HG03575 (cell line): ENCODE measurements at regions not wholly inside any gene's neighbourhood (a gene's known extent, or its start where the extent isn't known, plus 50 kb on each side); places are given as distances from the start of the nearest gene placed in this dataset.

Experiments
- ATAC-seq: cut with Tn5 transposase; IDR thresholded peaks from one replicate; pipeline ENCODE4 v1.9.1; 2021; ENCODE audit not compliant: unreplicated experiment, insufficient number of reproducible peaks, low FRiP score; ENCODE audit errors: extremely low read depth

DNA sequence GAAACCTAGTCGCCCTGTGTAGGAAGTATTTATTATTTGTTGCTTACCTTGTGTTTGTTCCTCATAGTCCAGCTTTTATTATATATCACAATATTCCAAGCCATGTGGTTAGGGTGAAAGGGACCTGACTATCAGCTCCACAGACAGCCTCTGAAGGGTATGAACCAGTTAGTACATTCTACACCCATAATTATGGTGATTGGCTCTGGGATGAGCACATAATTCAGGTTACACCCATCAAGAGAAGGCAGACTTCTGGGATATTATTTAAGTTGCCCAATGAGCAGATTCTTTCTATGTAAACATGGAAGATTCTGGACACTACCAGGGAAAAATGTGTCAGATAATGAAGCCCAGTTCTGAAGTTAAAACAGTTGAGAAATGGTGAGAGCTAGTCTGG lies 168.0 kb downstream of the KIF4B start:
- ATAC-seq = no peak

DNA sequence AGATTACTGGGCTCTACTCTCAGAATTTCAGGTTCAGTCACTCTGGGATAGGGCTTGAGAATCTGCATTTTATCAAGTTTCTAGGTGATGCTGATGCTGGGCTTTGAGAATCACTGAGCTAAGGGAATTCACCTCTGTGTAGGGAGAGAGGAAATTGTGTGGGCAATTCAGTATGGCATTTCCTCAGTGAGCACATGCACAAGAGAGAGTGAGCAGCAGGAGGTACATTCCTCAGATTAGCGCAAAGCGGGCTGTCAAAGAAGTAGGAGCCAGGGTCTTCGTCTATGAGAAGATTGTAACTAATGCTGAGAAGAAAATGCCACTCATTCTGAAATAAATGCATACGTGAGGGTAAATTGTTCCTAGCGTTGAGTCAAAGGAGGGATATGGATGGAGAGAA lies 175.9 kb downstream of the KIF4B start:
- no peak for ATAC-seq

DNA sequence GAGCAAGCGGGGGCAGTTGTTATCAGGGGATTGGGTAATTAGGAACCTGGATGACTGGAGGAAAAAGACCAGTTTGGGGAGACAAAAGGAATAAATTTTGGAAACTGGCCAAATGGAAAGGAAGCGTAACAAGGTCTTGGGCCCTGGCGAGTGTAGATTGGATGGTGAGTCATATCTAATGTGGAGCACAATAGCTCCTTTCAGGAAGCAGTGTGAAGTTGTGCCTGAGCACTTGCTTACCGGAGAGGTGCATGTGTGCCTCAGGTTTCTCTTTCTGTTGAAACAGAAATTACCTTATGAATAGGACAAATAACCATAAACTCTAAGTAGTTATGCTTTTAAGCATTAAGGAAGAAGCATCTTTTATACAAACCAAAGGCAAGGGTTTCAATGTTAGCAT lies 176.4 kb downstream of the KIF4B start:
- no peak for ATAC-seq

DNA sequence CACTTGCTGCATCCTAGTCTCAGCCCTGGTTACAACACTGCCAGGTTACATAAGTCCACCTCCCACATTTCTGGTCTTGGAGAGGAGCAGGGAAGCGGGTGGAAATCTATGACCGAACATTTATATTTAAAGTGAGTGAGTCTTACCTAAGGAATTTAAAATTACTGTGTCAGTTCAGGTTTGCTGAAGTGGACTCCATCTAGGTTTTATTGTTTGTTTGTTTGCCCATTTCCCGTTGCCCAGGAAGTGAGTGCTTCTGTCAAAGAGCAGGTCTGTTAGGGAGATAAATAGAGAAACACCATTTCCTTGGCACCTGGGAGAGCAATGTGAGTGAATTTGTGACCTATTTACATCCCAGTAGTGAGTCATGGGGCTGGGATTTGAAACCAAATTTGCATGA lies 179.5 kb downstream of the KIF4B start:
- ATAC-seq = no peak

DNA sequence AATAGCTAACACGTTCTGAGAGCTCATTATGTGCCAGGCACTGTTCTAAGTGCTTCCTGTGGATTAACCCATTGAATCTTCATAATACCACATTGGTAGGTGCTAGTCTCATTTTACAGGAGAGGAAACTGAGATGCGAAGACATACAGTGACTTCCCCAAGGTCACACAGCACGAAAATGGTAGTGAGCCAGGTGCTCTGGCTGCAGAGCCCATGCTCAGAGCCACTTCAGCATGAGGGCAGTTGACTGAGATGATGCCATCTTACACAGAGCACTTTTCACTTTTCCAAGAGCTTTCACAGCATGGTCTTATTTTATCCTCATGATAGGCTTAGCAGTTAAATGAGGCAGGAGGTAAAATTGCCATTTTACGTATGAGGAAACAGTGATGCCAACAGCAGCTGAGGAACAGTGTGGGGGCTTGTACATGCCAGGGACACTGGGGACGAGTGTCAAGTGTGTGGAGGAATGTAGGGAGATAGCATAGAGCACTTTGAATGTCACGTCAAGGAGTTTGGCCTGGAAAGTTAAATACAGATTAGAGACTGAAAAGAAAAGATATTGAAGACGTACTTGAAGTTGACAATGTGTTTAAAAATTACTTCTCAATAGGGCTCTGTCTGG lies 180.0 kb downstream of the KIF4B start:
- no peak for ATAC-seq

DNA sequence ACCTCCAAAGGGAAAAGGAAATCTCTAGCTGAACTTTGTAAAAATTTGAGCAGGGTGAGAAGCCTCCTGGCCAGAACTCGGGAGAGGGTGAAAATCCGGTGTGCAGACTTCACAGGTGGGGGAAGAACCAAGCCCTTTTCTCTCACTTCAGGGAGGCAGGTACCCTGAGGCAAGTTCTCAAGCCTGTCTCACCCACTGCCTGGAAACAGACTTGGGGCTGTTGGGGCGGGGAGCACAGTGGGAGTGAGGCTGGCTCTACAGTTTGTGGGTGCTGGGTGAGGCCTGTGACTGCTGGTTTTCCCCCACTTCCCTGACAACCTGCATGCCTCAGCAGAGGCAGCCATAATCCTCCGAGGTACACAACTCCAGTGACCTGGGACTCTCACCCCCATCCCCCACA lies 187.1 kb downstream of the KIF4B start:
- ATAC-seq = no peak

DNA sequence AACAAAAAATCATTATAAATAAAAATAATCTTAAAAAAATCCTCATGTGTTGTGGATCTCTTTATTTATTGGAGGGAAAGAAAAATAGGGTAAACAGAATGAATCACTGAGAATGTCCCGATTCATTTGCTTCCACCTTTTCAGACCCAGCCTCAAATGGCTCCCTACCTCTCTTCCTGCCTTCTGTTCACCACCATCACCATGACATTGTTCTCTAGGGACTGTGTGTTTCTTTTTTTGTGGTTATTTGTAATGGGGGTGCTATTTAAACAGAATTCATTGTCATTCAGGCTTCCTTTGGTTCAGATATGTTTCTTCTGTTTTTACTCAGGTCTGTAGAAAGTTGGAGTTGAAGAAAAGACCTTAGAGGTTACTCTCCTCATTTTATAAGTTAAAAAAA lies 198.2 kb downstream of the KIF4B start:
- no peak for ATAC-seq

DNA sequence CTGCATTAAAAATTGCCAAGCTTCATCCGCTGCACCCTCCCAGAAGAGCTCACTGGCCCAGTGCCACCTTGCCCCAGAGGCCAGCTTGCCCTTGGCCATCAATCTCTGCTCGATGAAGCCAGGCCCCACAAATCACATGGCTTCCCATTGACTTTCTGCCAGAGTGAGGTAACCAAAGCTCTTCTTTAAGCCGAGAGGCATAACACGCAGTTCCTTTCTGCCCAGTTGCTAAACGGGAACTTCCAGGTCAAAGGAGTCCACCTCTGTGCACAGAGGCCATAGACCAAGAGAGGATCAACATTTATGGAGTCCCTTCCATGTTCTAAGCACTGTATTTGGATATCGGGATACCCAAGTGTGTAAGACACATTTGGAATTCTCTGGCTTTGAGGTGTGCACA lies 208.8 kb downstream of the KIF4B start:
- no peak for ATAC-seq

DNA sequence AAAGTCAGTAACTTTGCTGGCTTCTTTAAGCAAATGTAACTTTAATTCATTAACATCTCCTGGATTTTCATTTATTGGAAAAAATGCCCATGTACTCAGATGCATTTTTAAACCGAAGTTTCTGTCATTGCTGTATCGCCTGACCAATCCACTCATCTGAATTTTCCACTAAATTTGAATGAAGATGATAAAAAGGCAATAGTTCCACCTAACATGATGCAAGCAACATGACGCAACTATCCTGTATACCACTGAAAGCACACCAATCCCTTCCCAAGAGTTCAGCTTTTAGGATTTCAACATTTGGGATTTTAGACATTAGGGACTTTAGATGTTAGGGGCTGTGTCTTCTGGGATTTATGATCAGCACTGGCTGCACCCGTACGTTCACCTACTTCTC lies 215.6 kb downstream of the KIF4B start:
- no peak for ATAC-seq

DNA sequence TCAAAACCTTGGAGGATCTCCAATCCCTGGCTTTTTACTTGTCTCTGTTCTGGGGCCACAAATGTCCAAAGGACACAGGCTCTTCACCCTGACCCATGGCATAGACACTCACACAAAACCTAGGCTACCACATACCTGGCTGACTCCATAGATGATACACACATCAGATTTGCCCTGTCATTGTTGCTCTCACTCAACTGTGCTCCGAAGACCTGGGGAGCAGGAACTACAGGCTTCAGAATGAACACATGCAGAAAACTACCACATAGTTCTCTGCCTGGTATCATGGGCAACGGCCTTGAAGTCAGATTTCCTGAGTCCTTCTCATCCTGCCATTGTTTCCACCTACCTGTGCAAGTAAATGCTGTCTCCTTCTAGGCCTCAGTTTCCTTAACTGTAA lies 226.2 kb downstream of the KIF4B start:
- no peak for ATAC-seq

DNA sequence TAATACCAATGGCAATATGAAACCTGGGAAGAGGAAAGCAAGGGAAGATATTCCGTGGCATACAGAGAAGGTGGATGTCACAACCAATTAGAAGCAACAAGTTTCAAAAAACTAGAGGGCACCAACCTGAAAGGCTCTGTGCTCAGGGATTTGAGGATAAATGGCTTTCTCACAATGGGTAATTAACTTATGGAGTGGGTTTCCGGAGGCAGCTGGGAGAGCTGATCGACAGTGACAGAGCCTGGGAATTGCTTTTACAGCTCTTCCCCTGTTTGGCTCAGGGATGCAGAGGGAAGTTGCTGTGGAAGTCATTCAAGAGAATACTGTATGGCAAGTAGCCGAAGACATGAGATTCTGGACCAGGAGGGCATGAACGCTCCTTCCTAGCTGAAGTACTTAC lies 237.0 kb downstream of the KIF4B start:
- no peak for ATAC-seq

DNA sequence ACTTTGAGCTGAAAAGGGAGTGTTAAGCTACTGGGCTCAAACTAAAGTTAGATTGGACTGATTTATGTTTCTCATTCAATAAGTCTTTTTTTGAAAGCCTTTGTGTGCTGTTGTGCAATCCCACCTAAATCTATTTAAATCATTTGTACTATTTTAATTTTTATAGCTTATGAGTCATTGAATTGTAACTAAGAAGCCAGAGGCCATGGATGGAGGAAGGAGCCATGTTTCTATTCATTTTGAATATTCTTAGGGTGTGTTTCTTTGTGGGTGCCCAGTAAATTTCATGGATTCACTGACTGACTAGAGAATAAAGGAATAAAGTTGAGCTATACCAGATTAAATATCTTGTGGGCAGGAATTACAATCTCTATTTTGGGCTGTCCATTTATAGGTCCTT lies 238.5 kb downstream of the KIF4B start:
- ATAC-seq = no peak

DNA sequence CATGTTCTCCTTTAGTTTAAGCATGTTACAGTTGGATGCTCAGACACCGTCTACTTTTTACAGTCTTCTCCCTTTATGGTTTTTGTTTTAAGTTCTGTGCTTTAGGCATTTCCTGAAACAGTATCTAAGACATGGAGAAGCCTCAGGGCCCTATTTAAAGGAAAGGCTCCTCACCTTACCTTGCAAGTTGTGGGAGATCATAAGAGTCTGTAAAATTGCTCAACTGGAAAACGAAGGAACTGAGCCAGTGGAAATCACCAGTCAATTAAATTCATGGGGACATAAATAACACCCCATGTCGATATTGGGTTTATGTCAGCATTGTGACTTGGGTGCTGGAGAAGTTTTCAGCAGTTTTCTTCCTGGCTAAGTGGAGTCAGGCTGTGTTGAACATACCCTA lies 239.2 kb downstream of the KIF4B start:
- ATAC-seq = no peak

DNA sequence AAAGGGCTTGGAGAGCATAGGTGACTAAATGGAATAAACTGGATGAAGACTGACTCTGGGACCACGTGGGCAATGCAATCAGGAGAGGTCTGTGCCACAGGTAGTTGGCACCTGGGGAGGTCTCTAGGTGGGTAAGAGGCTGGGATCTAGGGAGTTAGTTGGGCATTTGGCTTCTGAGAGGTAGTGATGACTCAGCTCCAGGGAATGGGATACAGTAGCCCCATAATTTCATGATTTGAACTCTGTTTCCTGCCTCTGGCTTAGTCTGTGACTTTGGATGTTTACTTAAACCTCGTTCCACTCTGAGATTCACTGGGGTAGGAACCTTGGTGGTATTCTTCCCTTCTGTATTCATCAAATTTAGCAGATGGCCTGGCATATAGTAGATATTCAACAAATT lies 240.8 kb downstream of the KIF4B start:
- ATAC-seq = no peak

DNA sequence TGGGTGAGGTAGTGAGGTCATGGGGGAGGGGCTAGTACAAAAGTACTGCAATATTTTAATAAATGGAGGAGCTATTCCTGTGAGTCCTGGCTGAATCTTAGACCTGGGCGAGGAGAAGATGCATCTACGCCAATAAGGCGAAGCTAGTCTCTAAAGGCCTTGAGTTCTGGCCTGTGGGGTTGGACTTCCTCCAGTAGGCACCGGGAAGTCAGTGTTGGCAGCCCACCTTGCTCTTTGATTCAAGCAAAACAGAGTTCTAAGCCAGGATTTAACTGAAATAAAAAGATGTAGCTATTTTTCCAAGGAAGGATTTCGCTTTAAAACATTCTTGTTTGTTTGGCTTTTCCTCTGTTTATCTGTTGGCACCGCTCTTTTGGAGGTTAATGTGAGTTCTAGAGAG lies 244.6 kb downstream of the KIF4B start:
- ATAC-seq = no peak

DNA sequence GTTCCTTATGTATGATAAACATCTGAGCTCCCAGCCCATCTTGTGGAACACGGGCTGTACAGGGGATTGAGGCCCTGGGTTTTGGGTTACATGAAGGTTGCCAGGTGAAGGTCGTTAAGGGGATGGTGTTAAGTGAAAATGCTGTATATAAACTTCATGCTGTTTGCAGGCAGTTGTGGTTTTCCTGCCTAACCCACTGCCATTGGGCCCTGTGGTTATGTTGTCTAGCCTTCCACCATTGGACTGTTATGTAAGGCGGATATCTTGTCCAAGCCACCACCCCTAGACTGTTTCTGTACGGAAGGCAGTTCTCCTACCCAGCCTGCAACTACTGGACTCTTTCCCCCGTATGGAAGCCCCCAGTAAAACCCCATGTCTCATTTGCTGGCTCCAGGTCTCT lies 246.1 kb downstream of the KIF4B start:
- no peak for ATAC-seq

DNA sequence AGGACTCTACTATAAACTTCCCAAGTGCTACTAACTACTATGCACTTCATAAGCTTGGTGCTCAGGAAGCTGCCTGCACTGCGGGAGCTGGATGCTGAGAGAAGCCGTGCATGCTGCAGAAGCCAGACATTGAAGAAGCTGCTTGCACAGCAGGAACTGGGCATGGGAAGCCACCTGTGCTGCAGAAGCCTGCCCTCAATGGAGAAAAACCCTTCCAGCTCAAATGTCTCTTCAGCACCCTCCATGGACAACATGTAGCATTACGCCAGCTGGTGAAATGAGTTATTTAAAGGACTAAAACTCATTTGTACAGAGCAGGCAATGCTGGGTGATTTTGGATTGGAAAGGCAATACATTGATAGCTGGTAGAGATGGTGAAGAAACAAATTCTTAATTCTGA lies 247.2 kb downstream of the KIF4B start:
- ATAC-seq = no peak

DNA sequence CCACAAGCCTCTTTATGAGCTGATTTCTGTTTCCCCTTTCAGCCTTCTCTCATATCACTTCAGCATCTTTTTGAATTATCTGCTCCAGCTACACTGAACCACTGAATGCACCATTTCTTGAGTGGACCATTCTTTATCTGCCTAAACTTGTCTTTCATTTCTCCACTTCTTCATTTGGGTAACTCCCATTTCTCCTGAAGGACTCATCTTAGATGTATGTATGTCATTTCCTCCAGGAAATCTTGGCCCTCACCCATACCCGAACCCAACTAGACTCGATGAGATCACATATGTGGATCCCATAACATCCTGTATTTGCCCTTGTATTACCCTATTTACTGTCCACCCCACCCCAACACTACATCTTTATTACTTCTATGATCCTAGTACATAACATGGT lies 249.8 kb downstream of the KIF4B start:
- no peak for ATAC-seq

DNA sequence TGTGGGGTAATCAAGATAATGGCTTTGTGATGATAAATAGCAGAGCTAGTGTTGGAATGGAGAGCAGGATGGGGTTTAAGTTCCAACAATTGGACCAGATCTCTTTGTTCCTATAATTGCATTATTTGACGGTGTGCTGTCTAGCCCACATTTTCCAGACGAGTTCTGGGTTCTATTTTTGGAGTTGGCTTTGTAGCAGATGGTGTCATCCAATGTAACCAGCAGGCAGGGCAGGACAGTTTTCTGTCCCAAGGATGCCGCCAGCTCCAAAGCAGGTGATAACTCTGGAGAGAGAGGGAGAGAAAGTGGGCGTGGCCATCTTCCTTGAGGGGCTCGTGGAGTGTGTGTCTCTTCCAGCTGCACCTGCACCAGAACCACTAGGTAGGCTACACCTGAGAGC lies 251.3 kb downstream of the KIF4B start:
- no peak for ATAC-seq

DNA sequence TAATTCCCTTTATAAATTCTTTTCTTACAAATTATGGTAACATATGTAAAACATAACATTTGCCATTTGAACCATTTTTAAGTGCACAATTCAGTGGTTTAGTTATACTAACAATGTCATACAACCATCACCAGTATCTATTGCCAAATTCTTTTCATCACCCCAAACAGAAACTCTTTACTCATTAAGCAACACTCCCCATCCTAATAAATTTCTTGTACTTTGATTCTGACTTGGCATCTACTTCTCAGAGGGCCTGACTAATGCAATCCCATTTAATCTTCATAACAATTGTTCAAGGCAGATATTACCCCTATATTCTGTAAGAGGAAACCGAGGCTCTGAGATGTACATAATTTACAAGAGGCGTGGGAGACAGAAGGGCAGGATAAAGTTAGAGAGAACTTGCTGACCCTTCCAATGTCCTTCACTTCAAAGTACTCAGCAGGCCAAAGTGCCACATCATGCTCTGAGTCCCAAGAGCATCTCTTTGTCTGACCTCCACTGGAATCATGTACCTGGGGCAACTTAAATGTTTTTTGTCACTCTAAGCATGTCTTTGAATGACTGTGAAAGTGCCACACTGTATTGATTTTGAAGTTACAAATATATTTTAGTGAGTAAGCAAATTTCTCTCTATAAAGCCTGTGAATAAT lies 255.3 kb downstream of the KIF4B start:
- no peak for ATAC-seq

DNA sequence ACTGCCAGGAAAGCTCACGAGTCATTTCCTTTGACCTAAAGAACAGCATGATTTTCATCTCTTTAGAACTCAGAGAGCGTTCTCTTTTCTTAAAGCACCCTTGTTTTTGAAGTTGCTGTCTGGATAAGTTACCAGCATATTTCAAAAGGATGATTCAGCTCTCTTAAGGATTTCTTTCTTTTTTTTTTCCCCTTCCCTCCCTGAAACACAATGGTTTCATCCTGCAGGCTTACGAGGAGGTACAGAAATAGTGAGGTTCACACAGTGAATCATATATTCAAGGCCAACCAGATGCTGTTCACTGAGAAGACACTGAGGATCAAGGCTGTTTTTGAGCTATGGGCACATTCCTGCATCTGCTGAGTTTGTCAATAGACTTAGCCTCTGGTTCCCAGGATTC lies 257.2 kb downstream of the KIF4B start:
- no peak for ATAC-seq
